Liver (tissue), 8 donors: ENCODE measurements at regions not wholly inside any gene's neighbourhood (a gene's known extent, or its start where the extent isn't known, plus 50 kb on each side); places are given as distances from the start of the nearest gene placed in this dataset.

ENCODE experiments used
- DNase-seq: peaks from one replicate; pipeline ENCODE4 v3.0.0-alpha.2; 2017; ENCODE audit warnings: low spot score
- H3K27ac ChIP-seq, 2 donors: one replicate each; pipeline ENCODE4 v1.7.0; 2013; ENCODE audit warnings: inconsistent platforms in 2 of 2, low read length in 2 of 2, control low read depth in 1 of 2, low read depth in 1 of 2, mild to moderate bottlenecking in 1 of 2
- H3K27me3 ChIP-seq, 4 donors: one replicate each; pipeline versions ENCODE4 v1.6.1 to v1.7.0; 2013; ENCODE audit warnings: low read length in 3 of 4, inconsistent platforms in 1 of 4, mild to moderate bottlenecking in 1 of 4, moderate library complexity in 1 of 4; ENCODE audit not compliant: control insufficient read depth in 4 of 4, insufficient read depth in 4 of 4
- H3K36me3 ChIP-seq, 4 donors: one replicate each; pipeline versions ENCODE4 v1.6.1 to v1.7.0; 2013; ENCODE audit warnings: low read length in 3 of 4, mild to moderate bottlenecking in 3 of 4, low read depth in 1 of 4, moderate library complexity in 1 of 4; ENCODE audit not compliant: control insufficient read depth in 4 of 4, insufficient read depth in 3 of 4
- H3K4me1 ChIP-seq, 4 donors: one replicate each; pipeline versions ENCODE4 v1.6.1 to v1.7.0; 2013; ENCODE audit warnings: low read length in 3 of 4, mild to moderate bottlenecking in 3 of 4, moderate library complexity in 1 of 4; ENCODE audit not compliant: control insufficient read depth in 4 of 4, insufficient read depth in 4 of 4
- H3K4me3 ChIP-seq, 3 donors: one replicate each; pipeline versions ENCODE4 v1.6.1 to v1.7.0; 2013; ENCODE audit warnings: low read length in 3 of 3, control low read depth in 1 of 3, low read depth in 1 of 3, mild to moderate bottlenecking in 1 of 3
- H3K9ac ChIP-seq, 2 donors: one replicate each; pipeline ENCODE4 v1.7.0; 2013; ENCODE audit warnings: low read length in 2 of 2, mild to moderate bottlenecking in 2 of 2, moderate library complexity in 2 of 2, control low read depth in 1 of 2, low read depth in 1 of 2
- H3K9me3 ChIP-seq, 4 donors: one replicate each; pipeline versions ENCODE4 v1.6.1 to v1.7.0; 2013; ENCODE audit warnings: low read length in 3 of 4; ENCODE audit not compliant: control insufficient read depth in 4 of 4
- CTCF ChIP-seq: fragments of 150-350 bp; IDR thresholded peaks from 2 replicates; pipeline ENCODE4 v1.5.1; 2017; ENCODE audit warnings: improper control_type of control experiment, low read depth, low read length; ENCODE audit not compliant: missing input control
- EGR1 ChIP-seq, 2 donors: IDR thresholded peaks; 2 replicates each; pipeline ENCODE4 v1.6.1; 2016 to 2018; ENCODE audit warnings: antibody characterized with exemption in 2 of 2, low read depth in 2 of 2
- FOXA1 ChIP-seq: IDR thresholded peaks from 2 replicates; pipeline ENCODE4 v1.6.1; 2016; ENCODE audit warnings: antibody characterized with exemption
- HNF4A ChIP-seq, 2 donors: conservative IDR thresholded peaks; 2 replicates each; pipeline ENCODE4 v1.6.1; 2016; ENCODE audit warnings: antibody characterized with exemption in 2 of 2, mild to moderate bottlenecking in 2 of 2
- HNF4G ChIP-seq: IDR thresholded peaks from 2 replicates; pipeline ENCODE4 v1.6.1; 2016; ENCODE audit warnings: antibody characterized with exemption
- JUND ChIP-seq, 2 donors: IDR thresholded peaks; 2 replicates each; pipeline ENCODE4 v1.6.1; 2016; ENCODE audit warnings: antibody characterized with exemption in 2 of 2
- NR2F2 ChIP-seq: IDR thresholded peaks from 2 replicates; pipeline ENCODE4 v1.6.1; 2016; ENCODE audit warnings: antibody characterized with exemption
- RAD21 ChIP-seq, 2 donors: IDR thresholded peaks; 2 replicates each; pipeline ENCODE4 v1.6.1; 2016; ENCODE audit warnings: antibody characterized with exemption in 2 of 2, mild to moderate bottlenecking in 2 of 2
- RXRA ChIP-seq, 2 donors: IDR thresholded peaks; 2 replicates each; pipeline ENCODE4 v1.6.1; 2017 to 2018; ENCODE audit warnings: antibody characterized with exemption in 2 of 2, mild to moderate bottlenecking in 1 of 2
- SP1 ChIP-seq: IDR thresholded peaks from 2 replicates; pipeline ENCODE4 v1.6.1; 2018; ENCODE audit warnings: antibody characterized with exemption, mild to moderate bottlenecking
- TAF1 ChIP-seq: conservative IDR thresholded peaks from 2 replicates; pipeline ENCODE4 v1.6.1; 2016; ENCODE audit warnings: antibody characterized with exemption, mild to moderate bottlenecking
- YY1 ChIP-seq: IDR thresholded peaks from 2 replicates; pipeline ENCODE4 v1.6.1; 2016; ENCODE audit warnings: antibody characterized with exemption, mild to moderate bottlenecking
- WGBS: extraction: QIAGEN DNeasy Blood & Tissue Kit; methylation state at CpG from one replicate; pipeline ENCODE4 v1.1.7; 2013; 5-methylcytosine and 5-hydroxymethylcytosine counted together
- TF ChIP-seq, protein P1 (sequence below): IDR thresholded peaks from 2 replicates; pipeline ENCODE4 v1.6.1; 2016; ENCODE audit warnings: antibody characterized with exemption
- TF ChIP-seq, protein P2 (sequence below): IDR thresholded peaks from 2 replicates; pipeline ENCODE4 v1.6.1; 2016; ENCODE audit warnings: antibody characterized with exemption
- TF ChIP-seq, protein P3 (sequence below): IDR thresholded peaks from 2 replicates; pipeline ENCODE4 v1.6.1; 2016; ENCODE audit warnings: antibody characterized with exemption, mild to moderate bottlenecking
- donor health status: healthy.
- donor health status: healthy.
- donor health status: healthy.
- donor health status: healthy.
- donor health status: healthy.

- H3K9me3 ChIP-seq: no peaks in the 10 kb centered on the region
- H3K9ac ChIP-seq: no peak overlapping the region
- H3K4me3 ChIP-seq: no peak overlapping the region
- DNase-seq: no peak
- peaks cover 0 to 3% (median 0%) of the 10 kb centered on the region in 4 donors for H3K4me1 ChIP-seq
- H3K27ac ChIP-seq: no peak overlapping the region
- TF ChIP-seq CTCF: no peak
- TF ChIP-seq, protein P1, sequence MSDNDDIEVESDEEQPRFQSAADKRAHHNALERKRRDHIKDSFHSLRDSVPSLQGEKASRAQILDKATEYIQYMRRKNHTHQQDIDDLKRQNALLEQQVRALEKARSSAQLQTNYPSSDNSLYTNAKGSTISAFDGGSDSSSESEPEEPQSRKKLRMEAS: no peak
- TF ChIP-seq RXRA (IDR thresholded peaks at IDR 0.05): no peak
- TF ChIP-seq, protein P2, sequence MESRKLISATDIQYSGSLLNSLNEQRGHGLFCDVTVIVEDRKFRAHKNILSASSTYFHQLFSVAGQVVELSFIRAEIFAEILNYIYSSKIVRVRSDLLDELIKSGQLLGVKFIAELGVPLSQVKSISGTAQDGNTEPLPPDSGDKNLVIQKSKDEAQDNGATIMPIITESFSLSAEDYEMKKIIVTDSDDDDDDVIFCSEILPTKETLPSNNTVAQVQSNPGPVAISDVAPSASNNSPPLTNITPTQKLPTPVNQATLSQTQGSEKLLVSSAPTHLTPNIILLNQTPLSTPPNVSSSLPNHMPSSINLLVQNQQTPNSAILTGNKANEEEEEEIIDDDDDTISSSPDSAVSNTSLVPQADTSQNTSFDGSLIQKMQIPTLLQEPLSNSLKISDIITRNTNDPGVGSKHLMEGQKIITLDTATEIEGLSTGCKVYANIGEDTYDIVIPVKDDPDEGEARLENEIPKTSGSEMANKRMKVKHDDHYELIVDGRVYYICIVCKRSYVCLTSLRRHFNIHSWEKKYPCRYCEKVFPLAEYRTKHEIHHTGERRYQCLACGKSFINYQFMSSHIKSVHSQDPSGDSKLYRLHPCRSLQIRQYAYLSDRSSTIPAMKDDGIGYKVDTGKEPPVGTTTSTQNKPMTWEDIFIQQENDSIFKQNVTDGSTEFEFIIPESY: no peak
- TF ChIP-seq, protein P3, sequence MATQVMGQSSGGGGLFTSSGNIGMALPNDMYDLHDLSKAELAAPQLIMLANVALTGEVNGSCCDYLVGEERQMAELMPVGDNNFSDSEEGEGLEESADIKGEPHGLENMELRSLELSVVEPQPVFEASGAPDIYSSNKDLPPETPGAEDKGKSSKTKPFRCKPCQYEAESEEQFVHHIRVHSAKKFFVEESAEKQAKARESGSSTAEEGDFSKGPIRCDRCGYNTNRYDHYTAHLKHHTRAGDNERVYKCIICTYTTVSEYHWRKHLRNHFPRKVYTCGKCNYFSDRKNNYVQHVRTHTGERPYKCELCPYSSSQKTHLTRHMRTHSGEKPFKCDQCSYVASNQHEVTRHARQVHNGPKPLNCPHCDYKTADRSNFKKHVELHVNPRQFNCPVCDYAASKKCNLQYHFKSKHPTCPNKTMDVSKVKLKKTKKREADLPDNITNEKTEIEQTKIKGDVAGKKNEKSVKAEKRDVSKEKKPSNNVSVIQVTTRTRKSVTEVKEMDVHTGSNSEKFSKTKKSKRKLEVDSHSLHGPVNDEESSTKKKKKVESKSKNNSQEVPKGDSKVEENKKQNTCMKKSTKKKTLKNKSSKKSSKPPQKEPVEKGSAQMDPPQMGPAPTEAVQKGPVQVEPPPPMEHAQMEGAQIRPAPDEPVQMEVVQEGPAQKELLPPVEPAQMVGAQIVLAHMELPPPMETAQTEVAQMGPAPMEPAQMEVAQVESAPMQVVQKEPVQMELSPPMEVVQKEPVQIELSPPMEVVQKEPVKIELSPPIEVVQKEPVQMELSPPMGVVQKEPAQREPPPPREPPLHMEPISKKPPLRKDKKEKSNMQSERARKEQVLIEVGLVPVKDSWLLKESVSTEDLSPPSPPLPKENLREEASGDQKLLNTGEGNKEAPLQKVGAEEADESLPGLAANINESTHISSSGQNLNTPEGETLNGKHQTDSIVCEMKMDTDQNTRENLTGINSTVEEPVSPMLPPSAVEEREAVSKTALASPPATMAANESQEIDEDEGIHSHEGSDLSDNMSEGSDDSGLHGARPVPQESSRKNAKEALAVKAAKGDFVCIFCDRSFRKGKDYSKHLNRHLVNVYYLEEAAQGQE: no peak
- no peak for TF ChIP-seq TAF1
- no peak for TF ChIP-seq YY1
- TF ChIP-seq HNF4A (conservative IDR thresholded peaks at IDR 0.05): no peak
- TF ChIP-seq EGR1 (IDR thresholded peaks at IDR 0.05; ENCODE audit: low read depth in 2 of 2): no peak
- TF ChIP-seq NR2F2: no peak
- H3K27me3 ChIP-seq: no peaks in the 10 kb centered on the region
- H3K36me3 ChIP-seq: no peaks in the 10 kb centered on the region
Observed at GRCh38 chr7:115125750-115126149, 203.9 kb downstream of the MDFIC start.

- no peaks in the 10 kb centered on the region for H3K9me3 ChIP-seq
- WGBS: 97% methylated on average over 3 of the region's 3 CpGs
- no peaks in the 10 kb centered on the region for H3K36me3 ChIP-seq
- TF ChIP-seq YY1: no peak
- TF ChIP-seq HNF4G: no peak
- no peak for TF ChIP-seq JUND (IDR thresholded peaks at IDR 0.05)
- no peak for TF ChIP-seq SP1
- TF ChIP-seq, protein P1: no peak
- TF ChIP-seq EGR1 (IDR thresholded peaks at IDR 0.05; ENCODE audit: low read depth in 2 of 2): no peak
- TF ChIP-seq, protein P3: no peak
- TF ChIP-seq HNF4A (conservative IDR thresholded peaks at IDR 0.05): no peak
- TF ChIP-seq, protein P2: no peak
- TF ChIP-seq CTCF: no peak
- no peak for TF ChIP-seq NR2F2
- TF ChIP-seq FOXA1: no peak
- TF ChIP-seq RXRA (IDR thresholded peaks at IDR 0.05): no peak
- no peak for TF ChIP-seq RAD21 (IDR thresholded peaks at IDR 0.05)
- no peak for TF ChIP-seq TAF1
Observed at GRCh38 chr7:115125312-115125711, 203.4 kb downstream of the MDFIC start.

More at GRCh38 chr7:115125312-115125711, 203.4 kb downstream of the MDFIC start:
- H3K27me3 ChIP-seq: no peaks in the 10 kb centered on the region
- no peak overlapping the region for H3K4me3 ChIP-seq
- H3K4me1 ChIP-seq: peaks cover 0 to 3% (median 0%) of the 10 kb centered on the region in 4 donors
- no peak for DNase-seq
- no peak overlapping the region for H3K27ac ChIP-seq
- no peak overlapping the region for H3K9ac ChIP-seq
